Epithelial cell of esophagus (primary cell): ENCODE measurements at regions not wholly inside any gene's neighbourhood (a gene's known extent, or its start where the extent isn't known, plus 50 kb on each side); places are given as distances from the start of the nearest gene placed in this dataset.

Experiments used
- DNase-seq: peaks from one replicate; pipeline ENCODE4 v3.0.0; 2010; ENCODE audit warnings: low read depth
- H3K4me3 ChIP-seq: 2 replicates; pipeline ENCODE4 v1.5.1; 2011; ENCODE audit warnings: mild to moderate bottlenecking, low read length, control low read depth
- CTCF ChIP-seq: IDR thresholded peaks from 2 replicates; pipeline ENCODE4 v1.5.1; 2011; ENCODE audit warnings: low read depth, mild to moderate bottlenecking, low read length, control low read depth, inconsistent platforms; ENCODE audit not compliant: insufficient read depth; ENCODE audit errors: missing control alignments

- H3K4me3 ChIP-seq: no peak overlapping the region
- no peak for TF ChIP-seq CTCF
- DNase-seq: no peak
Measured at GRCh38 chr10:31190488-31190887, 128.5 kb upstream of the ZEB1 start.

- H3K4me3 ChIP-seq: no peak overlapping the region
- no peak for DNase-seq
- TF ChIP-seq CTCF: no peak
Measured at GRCh38 chr10:31192475-31192874, 126.5 kb upstream of the ZEB1 start.

GRCh38 chr10:31194986-31195385 is 124.0 kb upstream of the ZEB1 start:
- no peak overlapping the region for H3K4me3 ChIP-seq
- no peak for TF ChIP-seq CTCF
- peak; percentile 6 for DNase-seq

- TF ChIP-seq CTCF: no peak
- H3K4me3 ChIP-seq: no peak overlapping the region
- DNase-seq: peak; percentile 52
Measured at GRCh38 chr10:31197886-31198285, 121.1 kb upstream of the ZEB1 start.

GRCh38 chr10:31204090-31204489 is 114.9 kb upstream of the ZEB1 start:
- H3K4me3 ChIP-seq: no peak overlapping the region
- no peak for TF ChIP-seq CTCF
- DNase-seq: no peak

GRCh38 chr10:31207636-31208035 is 111.4 kb upstream of the ZEB1 start:
- no peak overlapping the region for H3K4me3 ChIP-seq
- no peak for DNase-seq
- TF ChIP-seq CTCF: no peak

GRCh38 chr10:31209478-31209877 is 109.5 kb upstream of the ZEB1 start:
- no peak for TF ChIP-seq CTCF
- no peak for DNase-seq
- no peak overlapping the region for H3K4me3 ChIP-seq
